CD4-positive, alpha-beta T cell (primary cell): ENCODE measurements at regions not wholly inside any gene's neighbourhood (a gene's known extent, or its start where the extent isn't known, plus 50 kb on each side); places are given as distances from the start of the nearest gene placed in this dataset.

Experiments used
- ATAC-seq: fragments of 200-7000 bp; cut with Tn5 transposase; one replicate; pipeline ENCODE4 v1.10.0; 2022; ENCODE audit warnings: mild to moderate bottlenecking; ENCODE audit not compliant: poor library complexity
- CTCF ChIA-PET: fragments of 350-600 bp; sonication (Branson Sonifier 250); formaldehyde crosslinking; loops from one replicate; lab custom pipeline; 2021; ENCODE audit warnings: antibody characterized with exemption, inconsistent platforms; lab: Charles Lee
- POLR2A ChIA-PET: fragments of 350-600 bp; sonication (Branson Sonifier 250); formaldehyde crosslinking; loops from one replicate; lab custom pipeline; 2021; ENCODE audit warnings: antibody characterized with exemption, inconsistent platforms; lab: Charles Lee
- DNase-seq, 14 experiments: peaks; one replicate each; pipeline ENCODE4 v3.0.0-alpha.2; 2013 to 2020; ENCODE audit warnings: mixed read lengths in 2 of 14
- H3K27ac ChIP-seq, 2 donors: one replicate each; pipeline versions ENCODE4 v1.5.1 to v1.7.0; 2013; ENCODE audit warnings: low read length in 2 of 2, low read depth in 1 of 2, mild to moderate bottlenecking in 1 of 2
- H3K27me3 ChIP-seq, 2 experiments: 1 replicate in 1 of 2; 2 replicates in 1 of 2; pipeline versions ENCODE4 v1.6.1 to v1.7.0; 2013; ENCODE audit warnings: low read length in 2 of 2, control low read depth in 1 of 2, mild to moderate bottlenecking in 1 of 2, moderate library complexity in 1 of 2; ENCODE audit not compliant: insufficient read depth in 2 of 2, control insufficient read depth in 1 of 2
- H3K36me3 ChIP-seq: one replicate; pipeline ENCODE4 v1.6.1; 2013; ENCODE audit warnings: low read length, control low read depth; ENCODE audit not compliant: insufficient read depth
- H3K4me1 ChIP-seq: one replicate; pipeline ENCODE4 v1.6.1; 2013; ENCODE audit warnings: low read length, control low read depth; ENCODE audit not compliant: insufficient read depth
- H3K4me3 ChIP-seq: one replicate; pipeline ENCODE4 v1.5.1; 2013; ENCODE audit warnings: mild to moderate bottlenecking, low read length, moderate library complexity
- H3K9me3 ChIP-seq, 2 experiments: 1 replicate in 1 of 2; 2 replicates in 1 of 2; pipeline versions ENCODE4 v1.6.1 to v1.7.0; 2013; ENCODE audit warnings: low read length in 2 of 2, mild to moderate bottlenecking in 2 of 2, control low read depth in 1 of 2, moderate library complexity in 1 of 2; ENCODE audit not compliant: control insufficient read depth in 1 of 2, insufficient read depth in 1 of 2
- H3K27ac Mint-ChIP-seq: one replicate; pipeline ENCODE4 v1.8.0; 2020; ENCODE audit warnings: mixed read lengths
- H3K27me3 Mint-ChIP-seq: one replicate; pipeline ENCODE4 v1.8.0; 2021; ENCODE audit warnings: mixed read lengths
- H3K36me3 Mint-ChIP-seq: one replicate; pipeline ENCODE4 v1.8.0; 2021; ENCODE audit warnings: low read depth, mixed read lengths
- H3K4me1 Mint-ChIP-seq: one replicate; pipeline ENCODE4 v1.8.0; 2021; ENCODE audit warnings: low read depth, mixed read lengths
- H3K4me3 Mint-ChIP-seq: one replicate; pipeline ENCODE4 v1.8.0; 2020; ENCODE audit warnings: mild to moderate bottlenecking, mixed read lengths
- H3K9me3 Mint-ChIP-seq: one replicate; pipeline ENCODE4 v1.8.0; 2020; ENCODE audit warnings: mixed read lengths
- intact Hi-C, 2 experiments: fragments of 100-400 bp; cut with DNase I in 1 of 2; cut with micrococcal nuclease in 1 of 2; formaldehyde crosslinking; loops; one replicate each; pipeline versions ENCODE4 v1.15.1 to v1.9.0; 2023 to 2025; cut with DNase I, micrococcal nuclease
- TF ChIP-seq, protein P1 (sequence below): fragments of 200-600 bp; IDR thresholded peaks from one replicate; pipeline ENCODE4 v1.8.0; 2022; ENCODE audit warnings: antibody characterized with exemption, mild to moderate bottlenecking

DNA sequence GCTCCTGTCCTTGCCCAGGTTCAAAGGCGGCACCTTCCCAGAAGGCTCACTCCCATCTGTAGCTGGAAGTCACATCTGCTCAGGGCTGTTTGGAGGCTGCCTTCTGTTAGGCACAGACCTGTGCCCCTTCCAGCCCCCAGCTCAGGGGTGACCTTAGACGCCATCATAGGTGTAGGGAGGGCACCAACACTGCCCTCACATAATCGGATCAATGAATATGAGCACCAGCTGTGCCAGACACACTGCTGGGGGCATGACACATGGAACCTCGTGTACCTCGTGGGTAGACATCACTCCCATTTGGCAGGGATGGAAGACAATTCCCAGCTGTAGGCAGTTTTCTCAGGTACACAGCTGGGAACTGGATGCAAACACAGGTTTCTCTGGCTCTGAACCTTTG lies 220.7 kb upstream of the ASIC2 start:
- no peaks in the 10 kb centered on the region for H3K9me3 Mint-ChIP-seq
- ChIA-PET CTCF (no interaction called here), POLR2A (no interaction called here)
- H3K27ac Mint-ChIP-seq, result no peak overlapping the region
- TF ChIP-seq, protein P1, sequence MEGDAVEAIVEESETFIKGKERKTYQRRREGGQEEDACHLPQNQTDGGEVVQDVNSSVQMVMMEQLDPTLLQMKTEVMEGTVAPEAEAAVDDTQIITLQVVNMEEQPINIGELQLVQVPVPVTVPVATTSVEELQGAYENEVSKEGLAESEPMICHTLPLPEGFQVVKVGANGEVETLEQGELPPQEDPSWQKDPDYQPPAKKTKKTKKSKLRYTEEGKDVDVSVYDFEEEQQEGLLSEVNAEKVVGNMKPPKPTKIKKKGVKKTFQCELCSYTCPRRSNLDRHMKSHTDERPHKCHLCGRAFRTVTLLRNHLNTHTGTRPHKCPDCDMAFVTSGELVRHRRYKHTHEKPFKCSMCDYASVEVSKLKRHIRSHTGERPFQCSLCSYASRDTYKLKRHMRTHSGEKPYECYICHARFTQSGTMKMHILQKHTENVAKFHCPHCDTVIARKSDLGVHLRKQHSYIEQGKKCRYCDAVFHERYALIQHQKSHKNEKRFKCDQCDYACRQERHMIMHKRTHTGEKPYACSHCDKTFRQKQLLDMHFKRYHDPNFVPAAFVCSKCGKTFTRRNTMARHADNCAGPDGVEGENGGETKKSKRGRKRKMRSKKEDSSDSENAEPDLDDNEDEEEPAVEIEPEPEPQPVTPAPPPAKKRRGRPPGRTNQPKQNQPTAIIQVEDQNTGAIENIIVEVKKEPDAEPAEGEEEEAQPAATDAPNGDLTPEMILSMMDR, result no peak
- Histone ChIP-seq H3K9me3 (peaks cover 0 to 4% of the 10 kb centered on the region in 2 experiments), H3K36me3 (no peaks in the 10 kb centered on the region), H3K4me3 (no peak overlapping the region), H3K27ac (no peak overlapping the region), H3K27me3 (no peaks in the 10 kb centered on the region), H3K4me1 (peaks cover 6% of the 10 kb centered on the region)
- H3K36me3 Mint-ChIP-seq, result no peaks in the 10 kb centered on the region
- H3K27me3 Mint-ChIP-seq, result peaks cover 18% of the 10 kb centered on the region
- no peak overlapping the region for H3K4me3 Mint-ChIP-seq
- intact Hi-C loops, result no loop called here
- no peak for ATAC-seq
- peaks cover 7% of the 10 kb centered on the region for H3K4me1 Mint-ChIP-seq
- no peak for DNase-seq

GRCh38 chr17:33514369-33514768 lies 221.3 kb upstream of the ASIC2 start:
- no peak overlapping the region for H3K27ac Mint-ChIP-seq
- CTCF ChIA-PET, result no interaction called here
- H3K36me3 Mint-ChIP-seq, result no peaks in the 10 kb centered on the region
- Histone ChIP-seq H3K9me3 (peaks cover 0 to 2% of the 10 kb centered on the region in 2 experiments), H3K27ac (no peak overlapping the region), H3K27me3 (no peaks in the 10 kb centered on the region), H3K36me3 (no peaks in the 10 kb centered on the region), H3K4me1 (peaks cover 6% of the 10 kb centered on the region), H3K4me3 (no peak overlapping the region)
- ATAC-seq (no peak), DNase-seq (no peak)
- H3K27me3 Mint-ChIP-seq, result peaks cover 12% of the 10 kb centered on the region
- no peak overlapping the region for H3K4me3 Mint-ChIP-seq
- intact Hi-C loops, result no loop called here
- H3K4me1 Mint-ChIP-seq, result peaks cover 7% of the 10 kb centered on the region
- TF ChIP-seq, protein P1, result no peak
- H3K9me3 Mint-ChIP-seq, result no peaks in the 10 kb centered on the region
- POLR2A ChIA-PET, result no interaction called here

DNA sequence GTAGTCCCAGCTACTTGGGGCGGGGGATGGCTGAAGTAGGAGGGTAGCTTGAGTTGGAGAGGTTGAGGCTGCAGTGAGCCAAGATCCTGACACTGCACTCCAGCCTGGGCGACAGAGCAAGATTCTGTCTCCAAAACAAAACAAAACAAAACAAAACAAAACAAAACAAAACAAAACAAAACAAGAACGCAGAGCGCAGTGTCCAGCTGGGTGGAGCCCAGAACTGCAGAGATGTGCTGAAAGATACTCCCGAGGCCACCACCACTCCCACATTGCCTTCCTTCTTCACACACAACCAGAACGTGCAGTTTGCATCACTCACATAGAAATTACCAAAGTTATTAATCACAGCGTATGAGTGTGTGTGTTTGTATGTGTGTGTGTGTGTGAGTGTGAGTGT lies 222.9 kb upstream of the ASIC2 start:
- no peak for DNase-seq
- H3K27ac ChIP-seq, result no peak overlapping the region
- no peak for ATAC-seq
- H3K4me3 ChIP-seq, result no peak overlapping the region
- Mint-ChIP-seq H3K4me3 (no peak overlapping the region), H3K27me3 (peaks cover 6% of the 10 kb centered on the region), H3K27ac (no peak overlapping the region), H3K9me3 (no peaks in the 10 kb centered on the region), H3K4me1 (peaks cover 7% of the 10 kb centered on the region), H3K36me3 (no peaks in the 10 kb centered on the region)
- POLR2A ChIA-PET, result no interaction called here
- TF ChIP-seq, protein P1, result no peak
- no peaks in the 10 kb centered on the region for H3K36me3 ChIP-seq
- intact Hi-C loops, result no loop called here
- H3K4me1 ChIP-seq, result peaks cover 6% of the 10 kb centered on the region
- CTCF ChIA-PET, result no interaction called here
- H3K27me3 ChIP-seq, result no peaks in the 10 kb centered on the region
- H3K9me3 ChIP-seq, result no peaks in the 10 kb centered on the region
